SU-DHL-6 (cell line): ENCODE measurements at regions not wholly inside any gene's neighbourhood (a gene's known extent, or its start where the extent isn't known, plus 50 kb on each side); places are given as distances from the start of the nearest gene placed in this dataset.

Experiments
- H2AFZ ChIP-seq: fragments of 200-600 bp; sonication (generic); 2 replicates; pipeline ENCODE4 v1.6.1; 2014; ENCODE audit warnings: low read depth, mild to moderate bottlenecking, moderate library complexity, mixed read lengths, antibody characterized with exemption, low read length; ENCODE audit not compliant: severe bottlenecking
- H3F3A ChIP-seq: fragments of 200-600 bp; shearing (Covaris generic); 2 replicates; pipeline ENCODE4 v1.6.0; 2016; ENCODE audit warnings: antibody characterized with exemption, mild to moderate bottlenecking; ENCODE audit not compliant: insufficient read depth
- H3K27ac ChIP-seq: fragments of 200-600 bp; sonication (generic); 2 replicates; pipeline ENCODE4 v1.5.1; 2016; ENCODE audit warnings: low read depth, mild to moderate bottlenecking, low read length, moderate library complexity, mixed read lengths
- H3K27me3 ChIP-seq: fragments of 200-600 bp; sonication (generic), shearing (Covaris generic); 2 replicates; pipeline ENCODE4 v1.6.0; 2014; ENCODE audit warnings: mild to moderate bottlenecking, low read length
- H3K36me3 ChIP-seq: fragments of 200-600 bp; sonication (generic); 2 replicates; pipeline ENCODE4 v1.6.1; 2014; ENCODE audit warnings: mild to moderate bottlenecking, low read length, mixed read lengths
- H3K4me2 ChIP-seq: fragments of 300-600, 200-600 bp; shearing (Covaris generic), sonication (generic); 2 replicates; pipeline ENCODE4 v1.6.0; 2014; ENCODE audit warnings: low read length, low read depth, mild to moderate bottlenecking; ENCODE audit not compliant: poor library complexity, severe bottlenecking
- H3K4me3 ChIP-seq: fragments of 200-600 bp; sonication (generic); 2 replicates; pipeline ENCODE4 v1.5.1; 2014; ENCODE audit warnings: antibody characterized with exemption, low read length, mild to moderate bottlenecking, mixed read lengths; ENCODE audit not compliant: insufficient read depth, poor library complexity, severe bottlenecking
- H3K79me2 ChIP-seq: fragments of 200-600 bp; sonication (generic); 2 replicates; pipeline ENCODE4 v1.6.1; 2014; ENCODE audit warnings: mild to moderate bottlenecking, low read length, moderate library complexity; ENCODE audit not compliant: insufficient read depth
- H3K9ac ChIP-seq: fragments of 200-600 bp; sonication (generic); 2 replicates; pipeline ENCODE4 v1.7.0; 2014; ENCODE audit warnings: mild to moderate bottlenecking, low read length
- H3K9me2 ChIP-seq: fragments of 200-600 bp; sonication (generic); replicated peaks from 2 replicates; pipeline ENCODE4 v1.6.1; 2014; ENCODE audit warnings: low read length; ENCODE audit not compliant: insufficient read depth
- H3K9me3 ChIP-seq: fragments of 200-600 bp; sonication (generic); 2 replicates; pipeline ENCODE4 v1.6.1; 2014; ENCODE audit warnings: low read length, mixed read lengths; ENCODE audit not compliant: insufficient read depth
- H4K20me1 ChIP-seq: fragments of 200-600 bp; sonication (generic); 2 replicates; pipeline ENCODE4 v1.6.1; 2014; ENCODE audit warnings: low read depth, mild to moderate bottlenecking, antibody characterized with exemption, low read length, moderate library complexity, mixed read lengths
- EZH2phosphoT487 ChIP-seq: fragments of 200-600 bp; sonication (generic), shearing (Covaris generic); conservative IDR thresholded peaks from 2 replicates; pipeline ENCODE4 v1.6.1; 2018; ENCODE audit warnings: mild to moderate bottlenecking, antibody characterized with exemption, low read length, moderate library complexity, mixed read lengths
- TF ChIP-seq, protein P1 (sequence below): fragments of 200-600 bp; sonication (generic); IDR thresholded peaks from one replicate; pipeline ENCODE4 v1.5.1; 2017; ENCODE audit warnings: antibody characterized with exemption, mild to moderate bottlenecking, low read length, moderate library complexity; ENCODE audit not compliant: insufficient read depth, poor library complexity, severe bottlenecking

DNA sequence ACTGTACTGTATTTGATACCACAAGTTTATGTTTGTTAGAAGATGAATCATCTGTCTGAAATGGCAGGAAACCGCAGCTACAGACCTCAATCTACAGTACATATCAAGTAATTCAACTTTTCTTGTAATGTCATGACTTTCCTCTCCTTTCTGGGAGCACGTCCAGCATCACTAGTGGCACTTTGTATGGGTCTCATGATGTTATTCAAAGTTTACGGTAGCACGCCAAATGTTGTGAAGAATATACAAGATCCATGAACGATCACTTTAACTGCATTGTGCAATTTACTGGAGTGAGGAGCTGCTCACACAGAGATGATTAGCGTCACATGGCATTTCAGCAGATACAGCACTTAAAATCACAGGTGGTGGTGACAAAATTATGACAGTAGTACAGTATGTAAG lies 257.8 kb upstream of the GNAI1 start:
- H3K9me2 ChIP-seq: no peaks in the 10 kb centered on the region

DNA sequence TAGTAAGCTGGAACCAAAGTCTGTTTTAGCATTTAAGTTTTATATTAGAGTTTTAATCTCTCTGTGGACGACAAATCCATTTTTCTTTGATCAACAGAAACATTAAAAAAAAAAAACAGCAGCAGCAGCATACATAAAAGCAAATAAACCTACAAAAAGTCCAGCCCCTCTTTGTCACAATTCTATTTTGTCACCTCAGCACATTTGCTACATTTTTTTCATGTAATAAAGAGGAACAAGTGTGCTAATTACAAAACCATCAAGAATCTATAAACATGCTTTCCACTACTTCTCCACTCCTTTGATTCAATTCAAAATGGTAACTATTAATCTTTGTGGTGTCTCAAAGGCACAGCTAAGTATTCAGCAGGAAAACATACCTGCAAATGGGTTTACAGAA lies 259.8 kb upstream of the GNAI1 start:
- Histone ChIP-seq H3K27ac (no peak overlapping the region), H3K36me3 (no peaks in the 10 kb centered on the region), H3K27me3 (no peaks in the 10 kb centered on the region), H3K4me2 (no peak overlapping the region), H3K9ac (no peak overlapping the region), H3F3A (no peaks in the 10 kb centered on the region), H3K4me3 (no peak overlapping the region), H2AFZ (no peak overlapping the region), H3K79me2 (no peaks in the 10 kb centered on the region), H3K9me3 (no peaks in the 10 kb centered on the region), H3K9me2 (no peaks in the 10 kb centered on the region), H4K20me1 (no peaks in the 10 kb centered on the region)
- no peak for TF ChIP-seq EZH2phosphoT487
- TF ChIP-seq, protein P1, sequence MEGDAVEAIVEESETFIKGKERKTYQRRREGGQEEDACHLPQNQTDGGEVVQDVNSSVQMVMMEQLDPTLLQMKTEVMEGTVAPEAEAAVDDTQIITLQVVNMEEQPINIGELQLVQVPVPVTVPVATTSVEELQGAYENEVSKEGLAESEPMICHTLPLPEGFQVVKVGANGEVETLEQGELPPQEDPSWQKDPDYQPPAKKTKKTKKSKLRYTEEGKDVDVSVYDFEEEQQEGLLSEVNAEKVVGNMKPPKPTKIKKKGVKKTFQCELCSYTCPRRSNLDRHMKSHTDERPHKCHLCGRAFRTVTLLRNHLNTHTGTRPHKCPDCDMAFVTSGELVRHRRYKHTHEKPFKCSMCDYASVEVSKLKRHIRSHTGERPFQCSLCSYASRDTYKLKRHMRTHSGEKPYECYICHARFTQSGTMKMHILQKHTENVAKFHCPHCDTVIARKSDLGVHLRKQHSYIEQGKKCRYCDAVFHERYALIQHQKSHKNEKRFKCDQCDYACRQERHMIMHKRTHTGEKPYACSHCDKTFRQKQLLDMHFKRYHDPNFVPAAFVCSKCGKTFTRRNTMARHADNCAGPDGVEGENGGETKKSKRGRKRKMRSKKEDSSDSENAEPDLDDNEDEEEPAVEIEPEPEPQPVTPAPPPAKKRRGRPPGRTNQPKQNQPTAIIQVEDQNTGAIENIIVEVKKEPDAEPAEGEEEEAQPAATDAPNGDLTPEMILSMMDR: no peak

More for the DNA sequence above, 257.8 kb upstream of the GNAI1 start:
- Histone ChIP-seq H3K4me2 (no peak overlapping the region), H3K9ac (no peak overlapping the region), H3K9me3 (no peaks in the 10 kb centered on the region), H2AFZ (no peak overlapping the region), H4K20me1 (no peaks in the 10 kb centered on the region), H3K4me3 (no peak overlapping the region), H3K27ac (no peak overlapping the region), H3K79me2 (no peaks in the 10 kb centered on the region), H3F3A (no peaks in the 10 kb centered on the region), H3K36me3 (no peaks in the 10 kb centered on the region), H3K27me3 (no peaks in the 10 kb centered on the region)
- TF ChIP-seq EZH2phosphoT487: no peak
- TF ChIP-seq, protein P1: no peak

DNA sequence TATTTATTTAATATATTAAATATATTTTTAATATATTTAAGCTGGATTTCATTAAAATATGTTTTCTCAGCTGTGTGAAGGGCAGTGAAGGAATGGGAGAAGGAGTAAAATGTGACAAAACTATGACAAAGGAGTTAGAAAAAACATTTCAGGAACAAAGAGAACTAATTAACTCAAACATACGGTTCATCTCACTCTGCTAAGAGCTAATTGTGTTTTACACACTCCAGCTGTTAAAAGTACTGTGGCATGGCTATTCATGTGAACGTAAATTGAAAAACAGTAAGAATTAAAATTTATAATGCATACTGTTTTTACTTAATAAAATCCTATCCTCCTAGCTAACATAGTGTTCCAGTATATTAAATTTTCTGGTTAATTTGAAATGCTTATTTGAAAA lies 262.5 kb upstream of the GNAI1 start:
- Histone ChIP-seq H3K9me2 (no peaks in the 10 kb centered on the region), H3K4me2 (no peak overlapping the region), H3K9me3 (no peaks in the 10 kb centered on the region), H3K4me3 (no peak overlapping the region), H3K27me3 (no peaks in the 10 kb centered on the region), H2AFZ (no peak overlapping the region), H3K79me2 (no peaks in the 10 kb centered on the region), H3K27ac (no peak overlapping the region), H4K20me1 (no peaks in the 10 kb centered on the region), H3K9ac (no peak overlapping the region), H3K36me3 (no peaks in the 10 kb centered on the region), H3F3A (no peaks in the 10 kb centered on the region)
- TF ChIP-seq, protein P1: no peak
- no peak for TF ChIP-seq EZH2phosphoT487

DNA sequence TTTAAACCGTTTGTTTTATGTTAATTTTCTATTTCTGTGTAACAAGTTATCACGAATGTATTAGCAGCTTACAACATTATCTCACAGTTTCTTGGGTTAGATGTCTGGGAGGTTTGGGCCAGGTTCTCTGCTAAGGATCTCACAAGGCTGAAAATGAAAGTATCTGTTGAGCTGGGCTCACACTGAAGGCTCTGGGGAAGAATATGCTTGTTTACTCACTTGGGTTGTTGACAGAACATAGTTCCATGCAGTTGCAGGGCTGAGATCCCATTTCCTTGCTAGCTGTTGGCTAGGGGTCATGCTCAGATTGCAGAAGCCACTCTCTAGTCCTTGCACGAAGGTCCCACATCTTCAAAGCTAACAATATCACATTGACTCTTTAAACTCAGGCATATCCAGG lies 266.6 kb upstream of the GNAI1 start:
- H3K9ac ChIP-seq: no peak overlapping the region
- no peak overlapping the region for H3K27ac ChIP-seq
- H3K9me2 ChIP-seq: no peaks in the 10 kb centered on the region
- no peaks in the 10 kb centered on the region for H3K36me3 ChIP-seq
- no peaks in the 10 kb centered on the region for H4K20me1 ChIP-seq
- no peaks in the 10 kb centered on the region for H3K79me2 ChIP-seq
- H2AFZ ChIP-seq: no peak overlapping the region
- TF ChIP-seq EZH2phosphoT487: no peak
- TF ChIP-seq, protein P1: no peak
- no peaks in the 10 kb centered on the region for H3K9me3 ChIP-seq
- no peaks in the 10 kb centered on the region for H3K27me3 ChIP-seq
- H3K4me2 ChIP-seq: no peak overlapping the region
- no peaks in the 10 kb centered on the region for H3F3A ChIP-seq
- H3K4me3 ChIP-seq: no peak overlapping the region
